Keratinocyte (primary cell): ENCODE measurements at regions not wholly inside any gene's neighbourhood (a gene's known extent, or its start where the extent isn't known, plus 50 kb on each side); places are given as distances from the start of the nearest gene placed in this dataset.
"Not testable (repeated sequence)": the region's sequence is repeated elsewhere in the genome, so short reads cannot be mapped to it uniquely, and the experiment has no call there.

Experiments used
- DNase-seq: peaks from one replicate; pipeline ENCODE4 v3.0.0-alpha.2; 2011; ENCODE audit warnings: low read depth, missing footprints, low spot score
- FAIRE-seq: peaks from 2 replicates; lab custom pipeline; 2011; peaks lifted over from hg19 to GRCh38; lab: Jason Lieb, UNC
- H2AFZ ChIP-seq: 2 replicates; pipeline ENCODE4 v1.6.0; 2012; ENCODE audit warnings: low read length, control low read depth, inconsistent platforms; ENCODE audit not compliant: control insufficient read depth
- H3K27ac ChIP-seq: 2 replicates; pipeline ENCODE4 v1.5.1; 2011; ENCODE audit warnings: low read length; ENCODE audit not compliant: control insufficient read depth, insufficient read depth
- H3K27me3 ChIP-seq: 3 replicates; pipeline ENCODE4 v1.6.0; 2011; ENCODE audit warnings: low read length; ENCODE audit not compliant: control insufficient read depth, insufficient read depth; ENCODE audit errors: extremely low read depth
- H3K36me3 ChIP-seq, 2 experiments: 2 replicates in 1 of 2; 3 replicates in 1 of 2; pipeline ENCODE4 v1.5.1; 2011; ENCODE audit warnings: low read length in 2 of 2, mild to moderate bottlenecking in 1 of 2; ENCODE audit not compliant: control insufficient read depth in 2 of 2, insufficient read depth in 2 of 2; ENCODE audit errors: extremely low read depth in 1 of 2
- H3K4me1 ChIP-seq: 3 replicates; pipeline ENCODE4 v1.5.1; 2011; ENCODE audit warnings: low read length; ENCODE audit not compliant: control insufficient read depth, insufficient read depth; ENCODE audit errors: extremely low read depth
- H3K4me2 ChIP-seq: 3 replicates; pipeline ENCODE4 v1.6.0; 2011; ENCODE audit warnings: low read depth, low read length; ENCODE audit not compliant: control insufficient read depth, insufficient read depth; ENCODE audit errors: extremely low read depth
- H3K4me3 ChIP-seq, 3 experiments: fragments of 200-600 bp in 1 of 3; sonication (generic) in 1 of 3; 2 replicates in 2 of 3; 3 replicates in 1 of 3; pipeline ENCODE4 v1.5.1; 2011 to 2016; ENCODE audit warnings: low read length in 3 of 3, mild to moderate bottlenecking in 3 of 3, control low read depth in 2 of 3, inconsistent platforms in 1 of 3, low read depth in 1 of 3, mixed read lengths in 1 of 3, mixed run types in 1 of 3, moderate library complexity in 1 of 3; ENCODE audit not compliant: control insufficient read depth in 2 of 3, insufficient read depth in 2 of 3; ENCODE audit errors: extremely low read depth in 1 of 3
- H3K79me2 ChIP-seq: 2 replicates; pipeline ENCODE4 v1.6.0; 2012; ENCODE audit warnings: low read length; ENCODE audit not compliant: control insufficient read depth, insufficient read depth
- H3K9ac ChIP-seq: 3 replicates; pipeline ENCODE4 v1.6.0; 2011; ENCODE audit warnings: low read length; ENCODE audit not compliant: control insufficient read depth, insufficient read depth; ENCODE audit errors: extremely low read depth
- H3K9me1 ChIP-seq: 3 replicates; pipeline ENCODE4 v1.6.0; 2011; ENCODE audit warnings: low read length; ENCODE audit not compliant: control insufficient read depth, insufficient read depth; ENCODE audit errors: extremely low read depth
- H3K9me3 ChIP-seq: 2 replicates; pipeline ENCODE4 v1.5.1; 2012; ENCODE audit warnings: low read depth, low read length; ENCODE audit not compliant: control insufficient read depth
- H4K20me1 ChIP-seq: 3 replicates; pipeline ENCODE4 v1.6.0; 2011; ENCODE audit warnings: low read length; ENCODE audit not compliant: control insufficient read depth, insufficient read depth; ENCODE audit errors: extremely low read depth
- EZH2 ChIP-seq: IDR thresholded peaks from one replicate; pipeline ENCODE4 v1.6.1; 2012; ENCODE audit warnings: inconsistent platforms, mild to moderate bottlenecking, low read length, moderate library complexity
- dilution Hi-C: fragments of 300-500 bp; cut with MboI; formaldehyde crosslinking; loops from one replicate; pipeline ENCODE4 v1.7.0; 2020; ENCODE audit warnings: low sequenced_read_pairs; ENCODE audit not compliant: extremely low pct_ligation_motif_present
- TF ChIP-seq, protein P1 (sequence below), 3 experiments: IDR thresholded peaks in 1 of 3; conservative IDR thresholded peaks in 1 of 3; optimal IDR thresholded peaks in 1 of 3; 2 replicates in 2 of 3; 3 replicates in 1 of 3; pipeline versions ENCODE3 to v1.5.1; 2011; ENCODE audit warnings: low read length in 3 of 3, mild to moderate bottlenecking in 3 of 3, moderate library complexity in 2 of 3, control low read depth in 1 of 3, inconsistent platforms in 1 of 3; ENCODE audit not compliant: insufficient read depth in 2 of 3; ENCODE audit errors: extremely low read depth in 1 of 3

DNA sequence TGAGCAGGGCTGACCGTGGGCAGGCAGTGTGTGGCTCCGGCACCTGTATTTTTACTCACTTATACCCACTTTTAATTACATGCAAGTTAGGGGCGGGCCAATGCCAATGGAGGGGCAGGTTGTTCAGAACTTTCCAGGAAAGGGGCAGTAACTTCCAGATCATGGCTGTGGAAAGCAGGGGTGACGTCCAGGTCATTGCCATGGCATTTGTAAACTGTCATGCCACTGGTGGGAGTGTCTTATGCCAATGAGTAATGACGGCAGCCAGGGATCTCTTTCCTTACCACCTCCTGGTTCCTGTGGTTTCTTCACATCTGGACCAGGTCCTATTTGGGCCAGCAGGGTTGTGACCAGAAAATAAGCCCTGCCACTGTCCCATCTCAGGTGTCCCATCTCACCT lies 258.7 kb downstream of the THBS2 start:
- no peak overlapping the region for H3K27ac ChIP-seq
- no peaks in the 10 kb centered on the region for H3K27me3 ChIP-seq
- H3K36me3 ChIP-seq: no peaks in the 10 kb centered on the region
- no peaks in the 10 kb centered on the region for H3K9me3 ChIP-seq
- H2AFZ ChIP-seq: no peak overlapping the region
- no peak overlapping the region for H3K4me3 ChIP-seq
- DNase-seq (no peak), FAIRE-seq (no peak)
- H3K4me1 ChIP-seq: peaks cover 10% of the 10 kb centered on the region
- H4K20me1 ChIP-seq: no peaks in the 10 kb centered on the region
- dilution Hi-C loops: no loop called here
- no peak overlapping the region for H3K4me2 ChIP-seq
- TF ChIP-seq EZH2: no peak
- TF ChIP-seq, protein P1, sequence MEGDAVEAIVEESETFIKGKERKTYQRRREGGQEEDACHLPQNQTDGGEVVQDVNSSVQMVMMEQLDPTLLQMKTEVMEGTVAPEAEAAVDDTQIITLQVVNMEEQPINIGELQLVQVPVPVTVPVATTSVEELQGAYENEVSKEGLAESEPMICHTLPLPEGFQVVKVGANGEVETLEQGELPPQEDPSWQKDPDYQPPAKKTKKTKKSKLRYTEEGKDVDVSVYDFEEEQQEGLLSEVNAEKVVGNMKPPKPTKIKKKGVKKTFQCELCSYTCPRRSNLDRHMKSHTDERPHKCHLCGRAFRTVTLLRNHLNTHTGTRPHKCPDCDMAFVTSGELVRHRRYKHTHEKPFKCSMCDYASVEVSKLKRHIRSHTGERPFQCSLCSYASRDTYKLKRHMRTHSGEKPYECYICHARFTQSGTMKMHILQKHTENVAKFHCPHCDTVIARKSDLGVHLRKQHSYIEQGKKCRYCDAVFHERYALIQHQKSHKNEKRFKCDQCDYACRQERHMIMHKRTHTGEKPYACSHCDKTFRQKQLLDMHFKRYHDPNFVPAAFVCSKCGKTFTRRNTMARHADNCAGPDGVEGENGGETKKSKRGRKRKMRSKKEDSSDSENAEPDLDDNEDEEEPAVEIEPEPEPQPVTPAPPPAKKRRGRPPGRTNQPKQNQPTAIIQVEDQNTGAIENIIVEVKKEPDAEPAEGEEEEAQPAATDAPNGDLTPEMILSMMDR (optimal IDR thresholded peaks at IDR 0.05 in 1 of 3, IDR thresholded peaks at IDR 0.05 in 1 of 3, conservative IDR thresholded peaks at IDR 0.05 in 1 of 3; ENCODE audit: extremely low read depth in 1 of 3, insufficient read depth in 2 of 3, low read length in 3 of 3): no peak
- no peak overlapping the region for H3K9ac ChIP-seq
- no peaks in the 10 kb centered on the region for H3K9me1 ChIP-seq
- H3K79me2 ChIP-seq: no peaks in the 10 kb centered on the region

DNA sequence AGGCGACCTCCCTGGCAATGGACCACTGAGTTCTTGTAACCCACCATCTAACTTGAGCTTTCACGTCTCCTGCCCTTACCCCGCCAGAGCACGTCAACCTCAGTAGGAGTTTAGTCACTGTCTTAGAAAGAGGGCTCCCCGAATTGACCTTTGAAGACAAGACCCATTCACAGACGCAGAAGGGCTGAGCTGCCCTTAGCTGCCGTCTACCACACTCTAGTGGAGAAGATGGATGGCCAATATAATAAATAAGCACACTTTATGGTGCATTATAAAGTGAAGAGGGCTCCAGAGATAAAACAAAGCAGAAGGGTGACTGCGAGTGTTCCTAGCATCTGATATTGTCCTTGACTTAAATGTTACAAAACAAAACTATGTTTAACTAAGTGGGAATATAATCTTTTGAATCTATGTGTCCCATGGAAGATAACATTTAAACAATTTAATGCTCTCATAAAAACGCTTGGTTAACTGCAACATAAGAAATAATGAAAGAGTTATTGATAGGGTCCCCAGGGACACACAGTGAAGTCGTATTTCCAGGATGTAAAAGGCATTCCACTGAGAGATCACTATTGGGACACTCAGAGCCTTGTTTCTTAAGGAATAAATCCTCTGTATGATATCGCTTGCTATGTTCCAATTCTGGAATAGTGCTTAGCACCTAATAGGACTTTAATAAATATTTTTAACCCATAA lies 261.1 kb downstream of the THBS2 start:
- no peak for DNase-seq
- Histone ChIP-seq H3K9me1 (no peaks in the 10 kb centered on the region), H3K27ac (no peak overlapping the region), H3K9me3 (no peaks in the 10 kb centered on the region), H3K4me3 (no peak overlapping the region), H3K27me3 (no peaks in the 10 kb centered on the region), H4K20me1 (no peaks in the 10 kb centered on the region), H3K9ac (no peak overlapping the region), H3K4me1 (no peaks in the 10 kb centered on the region), H3K4me2 (no peak overlapping the region), H3K79me2 (no peaks in the 10 kb centered on the region), H2AFZ (no peak overlapping the region), H3K36me3 (no peaks in the 10 kb centered on the region)
- no peak for FAIRE-seq
- dilution Hi-C loops: no loop called here
- TF ChIP-seq, protein P1 (optimal IDR thresholded peaks at IDR 0.05 in 1 of 3, IDR thresholded peaks at IDR 0.05 in 1 of 3, conservative IDR thresholded peaks at IDR 0.05 in 1 of 3; ENCODE audit: extremely low read depth in 1 of 3, insufficient read depth in 2 of 3, low read length in 3 of 3): no peak
- no peak for TF ChIP-seq EZH2

DNA sequence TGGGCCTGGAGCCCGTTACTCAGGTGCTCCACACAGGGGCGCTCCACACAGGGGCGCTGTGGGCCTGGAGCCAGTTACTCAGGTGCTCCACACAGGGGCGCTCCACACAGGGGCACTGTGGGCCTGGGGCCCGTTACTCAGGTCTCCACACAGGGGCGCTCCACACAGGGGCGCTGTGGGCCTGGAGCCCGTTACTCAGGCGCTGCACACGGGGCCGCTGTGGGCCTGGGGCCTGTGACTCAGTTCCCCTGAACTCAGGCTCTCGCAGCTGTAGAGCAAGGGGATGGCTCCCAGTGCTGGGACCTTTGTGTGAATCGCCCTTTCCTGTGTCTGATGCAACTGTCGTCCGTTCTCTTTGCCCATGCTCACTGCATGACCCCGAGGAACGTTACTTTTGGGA lies 262.0 kb downstream of the THBS2 start:
- H2AFZ ChIP-seq, dilution Hi-C loops, H3K9ac ChIP-seq, H3K9me1 ChIP-seq, H3K79me2 ChIP-seq, DNase-seq, H3K36me3 ChIP-seq, H4K20me1 ChIP-seq, H3K4me1 ChIP-seq, H3K4me3 ChIP-seq, FAIRE-seq, H3K9me3 ChIP-seq, H3K27ac ChIP-seq, H3K27me3 ChIP-seq, H3K4me2 ChIP-seq: not testable (repeated sequence)
